HG02884 (cell line): ENCODE measurements at regions not wholly inside any gene's neighbourhood (a gene's known extent, or its start where the extent isn't known, plus 50 kb on each side); places are given as distances from the start of the nearest gene placed in this dataset.

Source experiments
- ATAC-seq: cut with Tn5 transposase; IDR thresholded peaks from one replicate; pipeline ENCODE4 v1.9.1; 2021; ENCODE audit warnings: mild to moderate bottlenecking, moderate library complexity; ENCODE audit not compliant: unreplicated experiment

GRCh38 chr2:11920993-11921583, 174.7 kb downstream of the LPIN1 start:
- ATAC-seq, result no peak

DNA sequence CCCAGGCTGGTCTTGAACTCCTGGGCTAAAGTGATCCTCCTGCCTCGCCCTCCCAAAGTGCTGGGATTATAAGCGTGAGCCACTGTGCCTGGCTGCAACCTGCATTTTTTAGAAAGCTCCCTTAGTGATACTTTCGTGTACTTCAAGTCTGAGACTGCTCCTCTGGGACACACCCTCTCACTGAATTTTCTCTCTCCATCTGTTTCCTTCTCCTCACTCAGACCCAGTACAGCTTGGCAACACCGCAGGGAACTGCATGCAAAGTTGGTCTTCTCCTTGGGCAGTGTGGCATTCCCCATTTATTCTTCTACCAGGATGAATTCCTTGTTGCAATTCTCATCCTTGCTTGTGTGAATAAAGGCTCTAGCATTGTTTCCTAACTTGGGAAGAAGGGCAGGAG, 175.9 kb downstream of the LPIN1 start:
- ATAC-seq, result no peak

- ATAC-seq, result no peak
Observed at GRCh38 chr2:11923935-11924334, 177.5 kb downstream of the LPIN1 start.

- no peak for ATAC-seq
Observed at GRCh38 chr2:11925295-11926066, 179.0 kb downstream of the LPIN1 start.

GRCh38 chr2:11930211-11930761, 183.9 kb downstream of the LPIN1 start:
- peak; percentile 58 for ATAC-seq

DNA sequence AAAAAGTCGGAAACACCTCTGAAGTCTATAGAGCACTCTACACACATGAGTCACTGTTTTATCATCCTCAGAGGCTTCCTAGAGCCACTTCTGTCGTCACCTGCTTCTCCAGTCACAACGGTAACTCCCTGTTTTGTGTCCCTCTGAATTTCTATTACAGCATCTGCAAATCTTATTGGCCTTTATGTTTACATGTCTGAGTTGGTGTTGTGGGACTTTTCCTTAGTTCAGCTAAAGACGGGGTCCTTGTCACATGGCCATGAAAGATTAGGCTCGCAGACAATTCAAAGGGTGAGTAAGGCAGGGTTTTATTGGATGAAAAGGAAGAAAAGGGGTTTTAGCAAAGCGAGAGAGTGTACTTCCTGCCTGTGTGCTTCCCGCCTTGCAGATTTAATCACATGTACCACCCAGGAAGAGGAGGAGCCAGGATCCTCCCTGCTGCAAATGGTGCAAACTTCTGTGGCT, 185.6 kb downstream of the LPIN1 start:
- no peak for ATAC-seq

GRCh38 chr2:11932962-11933361, 186.5 kb downstream of the LPIN1 start:
- no peak for ATAC-seq

GRCh38 chr2:11933854-11934253, 187.4 kb downstream of the LPIN1 start:
- ATAC-seq, result peak; percentile 64

DNA sequence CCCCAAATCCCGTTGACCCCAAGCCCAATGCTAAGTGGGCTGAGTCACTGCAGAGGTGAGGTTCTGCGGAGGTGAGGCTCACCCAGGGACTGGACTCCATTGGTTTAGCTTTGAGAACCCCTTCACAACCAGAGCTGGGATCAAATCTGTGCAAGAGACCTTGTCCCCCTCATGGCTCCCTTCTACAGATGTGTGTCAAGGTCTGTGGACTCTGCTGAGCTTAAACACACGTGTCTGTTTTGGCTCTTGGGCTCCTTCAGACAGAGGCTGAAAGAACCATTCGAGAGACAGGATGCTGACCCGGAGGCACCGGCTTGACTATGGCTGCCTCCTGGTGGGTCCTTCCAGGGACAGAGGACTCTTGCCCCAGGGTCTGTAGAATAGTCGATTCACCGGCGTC, 190.3 kb downstream of the LPIN1 start:
- no peak for ATAC-seq

- no peak for ATAC-seq
Observed at GRCh38 chr2:11938196-11938595, 191.8 kb downstream of the LPIN1 start.

- ATAC-seq, result no peak
Observed at GRCh38 chr2:11939523-11939922, 193.1 kb downstream of the LPIN1 start.

DNA sequence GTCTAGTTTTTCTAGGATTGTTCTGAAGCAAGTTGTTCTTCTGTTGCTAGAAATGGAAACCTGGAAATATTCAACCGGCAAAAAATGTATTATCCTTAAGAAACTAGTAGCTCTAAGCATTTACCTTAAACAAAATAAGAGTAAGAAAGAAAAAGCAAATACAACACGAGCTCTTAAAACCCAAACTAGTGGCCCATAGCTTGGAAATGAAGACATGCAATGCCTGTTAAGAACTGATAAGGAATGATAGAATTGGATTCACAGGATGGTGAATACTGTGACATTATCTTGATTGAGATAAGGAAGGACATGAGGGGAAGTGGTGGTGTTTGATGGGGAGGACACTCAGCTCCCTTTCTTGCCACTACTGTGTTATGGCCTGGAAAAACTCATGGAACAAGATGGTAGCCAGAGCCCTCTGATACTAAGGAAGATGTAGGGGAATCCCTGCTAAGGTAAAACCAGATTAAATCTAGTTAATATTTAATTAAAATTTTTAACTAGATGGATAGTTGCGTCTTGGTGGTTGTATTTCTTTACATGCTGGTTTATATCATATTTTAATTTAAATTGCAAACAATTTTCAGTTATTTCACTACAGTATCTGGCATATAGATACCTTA, 193.8 kb downstream of the LPIN1 start:
- no peak for ATAC-seq

GRCh38 chr2:11940799-11941198, 194.4 kb downstream of the LPIN1 start:
- ATAC-seq, result no peak

DNA sequence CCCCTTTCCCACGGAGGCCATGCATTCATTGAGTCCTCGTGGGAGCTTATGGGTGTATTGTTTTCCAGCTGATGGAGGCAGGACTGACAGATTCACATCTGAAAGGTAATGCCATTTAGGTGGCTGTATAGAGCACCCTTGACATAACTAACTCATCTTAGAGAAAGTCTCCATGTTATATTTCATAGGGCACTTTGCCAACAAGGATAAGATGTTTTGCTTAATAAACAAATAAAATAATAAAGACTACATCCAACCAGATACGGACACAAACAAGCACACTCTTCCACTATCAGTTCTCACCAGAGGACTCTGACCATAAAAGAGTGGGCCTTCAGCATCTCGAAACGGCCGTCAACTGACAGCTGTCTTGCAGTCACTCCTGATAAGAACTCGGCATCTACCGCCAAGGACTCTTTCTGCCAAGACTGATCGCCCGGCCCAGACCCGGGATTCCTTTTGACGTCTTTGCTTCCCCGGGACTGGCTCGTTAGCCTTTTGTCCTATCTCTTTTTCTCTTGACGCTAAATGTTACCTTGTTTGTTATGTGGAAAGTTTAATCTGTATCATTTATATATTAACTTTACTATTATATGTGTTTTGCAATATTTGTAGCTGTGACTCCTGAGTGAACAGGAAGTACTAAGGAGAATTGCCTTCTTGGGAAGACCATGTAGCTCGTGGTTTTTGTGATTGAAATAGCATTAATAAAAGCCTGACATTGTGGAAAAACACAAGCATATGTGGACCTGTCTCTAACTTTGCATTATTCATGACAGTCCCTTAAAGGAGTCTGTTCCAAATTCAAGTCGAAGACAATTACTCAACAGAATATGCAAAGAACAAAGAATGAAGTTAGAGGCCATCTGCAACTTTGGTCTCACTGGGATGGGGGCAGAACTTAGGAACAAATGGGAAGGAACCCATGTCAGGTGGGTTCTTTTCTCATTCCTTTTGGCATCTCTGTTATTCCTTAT, 195.1 kb downstream of the LPIN1 start:
- ATAC-seq, result no peak

DNA sequence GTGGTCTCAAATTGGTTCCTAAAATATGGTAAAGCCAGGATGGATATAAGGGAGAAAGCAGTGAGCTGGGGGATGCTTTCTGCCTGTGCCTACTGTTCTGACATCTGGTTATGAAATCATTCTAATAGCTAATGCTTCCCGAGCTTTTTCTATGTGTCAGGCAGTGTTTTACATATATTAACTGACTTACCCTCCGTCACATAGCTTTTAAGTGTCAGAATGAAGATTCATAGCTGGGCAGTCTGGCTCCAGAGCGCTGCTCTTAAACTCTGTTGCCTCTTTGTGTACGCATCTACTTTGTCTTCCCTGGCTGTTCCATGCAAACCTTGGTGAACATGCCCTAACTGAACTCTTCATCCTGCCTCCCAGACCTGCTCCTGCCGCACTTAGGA, 195.7 kb downstream of the LPIN1 start:
- ATAC-seq, result no peak

DNA sequence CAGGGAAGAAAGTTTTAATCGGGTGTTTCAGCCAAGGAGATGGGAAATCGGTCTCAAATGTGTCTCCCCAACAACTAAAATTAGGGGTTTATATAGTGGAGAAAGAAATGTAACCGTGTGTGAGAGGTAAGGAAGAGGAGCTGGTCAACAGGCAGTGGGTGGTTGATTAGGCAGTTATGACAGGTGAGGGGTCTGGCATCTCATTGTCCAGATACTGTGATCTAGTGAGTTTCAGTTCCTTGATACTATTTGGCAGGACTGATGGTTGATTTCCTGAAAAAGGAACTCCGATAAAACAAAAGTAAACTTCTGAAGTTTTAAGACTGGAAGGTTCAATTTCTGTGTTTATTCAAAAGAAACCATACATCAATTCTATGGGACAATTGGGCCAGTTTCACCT, 197.9 kb downstream of the LPIN1 start:
- ATAC-seq, result no peak

GRCh38 chr2:11945139-11946126, 199.0 kb downstream of the LPIN1 start:
- peak; percentile 93 for ATAC-seq

- no peak for ATAC-seq
Observed at GRCh38 chr2:11947956-11948355, 201.5 kb downstream of the LPIN1 start.

- ATAC-seq, result no peak
Observed at GRCh38 chr2:11949732-11950523, 203.5 kb downstream of the LPIN1 start.
